ENCODE measurements at regions not wholly inside any gene's neighbourhood (a gene's known extent, or its start where the extent isn't known, plus 50 kb on each side); places are given as distances from the start of the nearest gene placed in this dataset.

- TF ChIP-seq PHF8 (IDR thresholded peaks at IDR 0.05; ENCODE audit: borderline replicate concordance, low read depth) (no peak), EP300 (IDR thresholded peaks at IDR 0.05) (no peak), CTCF (IDR thresholded peaks at IDR 0.05) (no peak), KDM1A (IDR thresholded peaks at IDR 0.05; ENCODE audit: low read depth) (no peak), RFX5 (IDR thresholded peaks at IDR 0.05) (no peak), CHD4 (IDR thresholded peaks at IDR 0.05; ENCODE audit: borderline replicate concordance) (no peak), POLR2A (IDR thresholded peaks at IDR 0.05; ENCODE audit: low read length) (no peak), EHF (CRISPR knock-in tag; IDR thresholded peaks at IDR 0.05) (no peak), JUNB (IDR thresholded peaks at IDR 0.05) (no peak), HMGXB4 (CRISPR knock-in tag; IDR thresholded peaks at IDR 0.05; ENCODE audit: borderline replicate concordance) (no peak), MAFK (IDR thresholded peaks at IDR 0.05; ENCODE audit: partially characterized antibody) (peak; percentile 65), RCOR1 (IDR thresholded peaks at IDR 0.05; ENCODE audit: low read depth, low read length) (no peak)
Measured at GRCh38 chr1:239858057-239858456, 233.6 kb upstream of the FMN2 start.

All from A549 (cell line).